GM10266 (cell line): ENCODE measurements at regions not wholly inside any gene's neighbourhood (a gene's known extent, or its start where the extent isn't known, plus 50 kb on each side); places are given as distances from the start of the nearest gene placed in this dataset.

Source experiments
- DNase-seq: peaks from one replicate; pipeline ENCODE4 v3.0.0; 2012; ENCODE audit errors: extremely low spot score
- CTCF ChIP-seq: IDR thresholded peaks from 2 replicates; pipeline ENCODE4 v1.5.1; 2012; ENCODE audit warnings: mild to moderate bottlenecking, low read depth; ENCODE audit not compliant: control insufficient read depth, insufficient read depth; ENCODE audit errors: missing control alignments

GRCh38 chr11:64449381-64450167 is 90.6 kb downstream of the RPS6KA4 start:
- TF ChIP-seq CTCF: peak; percentile 82
- peak; percentile 80 for DNase-seq

GRCh38 chr11:64450168-64450560 is 91.2 kb downstream of the RPS6KA4 start:
- no peak for TF ChIP-seq CTCF
- DNase-seq: no peak

- no peak for DNase-seq
- no peak for TF ChIP-seq CTCF
These were observed 92.9 kb downstream of the RPS6KA4 start for GRCh38 chr11:64451856-64452255.

GRCh38 chr11:64453466-64453865 is 94.5 kb downstream of the RPS6KA4 start:
- no peak for TF ChIP-seq CTCF
- DNase-seq: no peak

GRCh38 chr11:64455456-64456261 is 96.7 kb downstream of the RPS6KA4 start:
- no peak for DNase-seq
- no peak for TF ChIP-seq CTCF

- no peak for TF ChIP-seq CTCF
- DNase-seq: no peak
These were observed 97.8 kb downstream of the RPS6KA4 start for GRCh38 chr11:64456509-64457320.
